Mammary epithelial cell (primary cell): ENCODE measurements at regions not wholly inside any gene's neighbourhood (a gene's known extent, or its start where the extent isn't known, plus 50 kb on each side); places are given as distances from the start of the nearest gene placed in this dataset.

Source experiments
- EZH2 ChIP-seq: IDR thresholded peaks from 2 replicates; pipeline ENCODE4 v1.6.1; 2012; ENCODE audit warnings: low read length, inconsistent platforms, borderline replicate concordance
- TF ChIP-seq, protein P1 (sequence below), 2 donors: IDR thresholded peaks in 1 of 2; conservative IDR thresholded peaks in 1 of 2; 2 replicates each; pipeline ENCODE4 v1.5.1; 2011 to 2012; ENCODE audit warnings: inconsistent platforms in 2 of 2, low read length in 2 of 2, mild to moderate bottlenecking in 2 of 2, control low read depth in 1 of 2, low read depth in 1 of 2; ENCODE audit not compliant: insufficient read depth in 1 of 2; ENCODE audit errors: extremely low read depth in 1 of 2

DNA sequence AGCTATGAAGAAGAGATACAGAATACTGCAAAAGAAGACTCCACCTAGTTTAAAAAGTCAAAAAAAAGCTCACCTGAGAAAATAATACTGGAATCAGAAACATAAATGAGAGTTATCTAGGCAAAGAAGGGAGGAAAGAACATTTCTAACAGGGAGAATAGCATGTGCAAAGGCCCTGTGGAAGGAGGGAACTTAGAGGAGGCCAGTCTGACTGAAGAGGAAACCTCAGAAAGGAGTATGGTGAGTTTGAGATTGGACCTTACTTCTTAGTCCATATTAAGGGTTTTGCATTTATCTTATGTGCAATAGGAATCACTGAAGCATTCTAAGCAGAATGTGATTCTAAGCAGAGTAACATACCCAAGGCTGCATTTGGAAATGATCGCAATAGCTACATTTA is 193.2 kb downstream of the LNPK start:
- TF ChIP-seq, protein P1, sequence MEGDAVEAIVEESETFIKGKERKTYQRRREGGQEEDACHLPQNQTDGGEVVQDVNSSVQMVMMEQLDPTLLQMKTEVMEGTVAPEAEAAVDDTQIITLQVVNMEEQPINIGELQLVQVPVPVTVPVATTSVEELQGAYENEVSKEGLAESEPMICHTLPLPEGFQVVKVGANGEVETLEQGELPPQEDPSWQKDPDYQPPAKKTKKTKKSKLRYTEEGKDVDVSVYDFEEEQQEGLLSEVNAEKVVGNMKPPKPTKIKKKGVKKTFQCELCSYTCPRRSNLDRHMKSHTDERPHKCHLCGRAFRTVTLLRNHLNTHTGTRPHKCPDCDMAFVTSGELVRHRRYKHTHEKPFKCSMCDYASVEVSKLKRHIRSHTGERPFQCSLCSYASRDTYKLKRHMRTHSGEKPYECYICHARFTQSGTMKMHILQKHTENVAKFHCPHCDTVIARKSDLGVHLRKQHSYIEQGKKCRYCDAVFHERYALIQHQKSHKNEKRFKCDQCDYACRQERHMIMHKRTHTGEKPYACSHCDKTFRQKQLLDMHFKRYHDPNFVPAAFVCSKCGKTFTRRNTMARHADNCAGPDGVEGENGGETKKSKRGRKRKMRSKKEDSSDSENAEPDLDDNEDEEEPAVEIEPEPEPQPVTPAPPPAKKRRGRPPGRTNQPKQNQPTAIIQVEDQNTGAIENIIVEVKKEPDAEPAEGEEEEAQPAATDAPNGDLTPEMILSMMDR (conservative IDR thresholded peaks at IDR 0.05 in 1 of 2, IDR thresholded peaks at IDR 0.05 in 1 of 2; ENCODE audit: extremely low read depth in 1 of 2, insufficient read depth in 1 of 2, low read depth in 1 of 2, low read length in 2 of 2): no peak
- TF ChIP-seq EZH2: no peak
